ENCODE measurements at regions not wholly inside any gene's neighbourhood (a gene's known extent, or its start where the extent isn't known, plus 50 kb on each side); places are given as distances from the start of the nearest gene placed in this dataset.

DNA sequence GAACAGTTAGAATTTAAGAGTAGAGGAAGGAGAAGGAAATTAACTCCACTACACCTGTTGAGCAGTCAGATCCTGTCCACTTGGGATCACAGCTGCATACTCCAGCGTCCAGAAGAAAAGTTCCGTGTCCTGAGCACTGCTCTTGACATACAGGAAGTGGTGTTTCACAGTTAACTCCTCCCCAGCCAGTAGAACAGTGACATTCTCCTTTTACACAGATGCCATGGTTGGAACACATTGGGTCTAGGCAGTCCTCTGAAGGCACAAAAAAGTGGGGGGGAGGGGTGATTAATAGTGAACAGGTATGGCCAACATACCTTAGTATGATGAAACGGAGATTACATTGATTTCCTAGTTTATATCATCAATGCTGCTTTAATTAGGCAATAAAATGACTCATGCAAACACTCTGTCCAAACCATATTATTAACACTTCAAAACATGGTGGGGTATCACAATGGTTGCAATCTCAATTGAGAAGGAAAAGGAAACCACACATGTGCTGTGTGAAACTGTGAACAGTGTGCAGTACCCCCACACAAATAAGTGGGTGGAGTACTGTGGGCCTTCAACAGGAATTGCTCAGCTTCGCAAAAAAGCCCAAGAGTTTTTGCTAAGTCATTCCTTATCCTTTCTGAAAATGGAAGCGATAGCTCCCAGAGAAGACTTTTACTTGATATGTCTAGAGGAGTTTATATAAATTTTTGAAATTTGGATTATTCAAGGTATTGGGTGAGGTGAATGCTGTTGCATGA, 295.6 kb downstream of the SH2D1A start (continued):
- TF ChIP-seq, protein P1, sequence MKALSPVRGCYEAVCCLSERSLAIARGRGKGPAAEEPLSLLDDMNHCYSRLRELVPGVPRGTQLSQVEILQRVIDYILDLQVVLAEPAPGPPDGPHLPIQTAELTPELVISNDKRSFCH (CRISPR knock-in tag; IDR thresholded peaks at IDR 0.05) = no peak
- TF ChIP-seq, protein P1 (tag; IDR thresholded peaks at IDR 0.05) = no peak
- no peak for TF ChIP-seq ZNF133 (CRISPR knock-in tag; IDR thresholded peaks at IDR 0.05)
- TF ChIP-seq, protein P2, sequence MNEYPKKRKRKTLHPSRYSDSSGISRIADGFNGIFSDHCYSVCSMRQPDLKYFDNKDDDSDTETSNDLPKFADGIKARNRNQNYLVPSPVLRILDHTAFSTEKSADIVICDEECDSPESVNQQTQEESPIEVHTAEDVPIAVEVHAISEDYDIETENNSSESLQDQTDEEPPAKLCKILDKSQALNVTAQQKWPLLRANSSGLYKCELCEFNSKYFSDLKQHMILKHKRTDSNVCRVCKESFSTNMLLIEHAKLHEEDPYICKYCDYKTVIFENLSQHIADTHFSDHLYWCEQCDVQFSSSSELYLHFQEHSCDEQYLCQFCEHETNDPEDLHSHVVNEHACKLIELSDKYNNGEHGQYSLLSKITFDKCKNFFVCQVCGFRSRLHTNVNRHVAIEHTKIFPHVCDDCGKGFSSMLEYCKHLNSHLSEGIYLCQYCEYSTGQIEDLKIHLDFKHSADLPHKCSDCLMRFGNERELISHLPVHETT (CRISPR knock-in tag; conservative IDR thresholded peaks at IDR 0.05 in 1 of 2, IDR thresholded peaks at IDR 0.05 in 1 of 2) = no peak
- TF ChIP-seq, protein P3, sequence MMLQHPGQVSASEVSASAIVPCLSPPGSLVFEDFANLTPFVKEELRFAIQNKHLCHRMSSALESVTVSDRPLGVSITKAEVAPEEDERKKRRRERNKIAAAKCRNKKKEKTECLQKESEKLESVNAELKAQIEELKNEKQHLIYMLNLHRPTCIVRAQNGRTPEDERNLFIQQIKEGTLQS (IDR thresholded peaks at IDR 0.05) = 0 out of 2 replicates have a peak, but pooled peaks have one; percentile 41
- TF ChIP-seq, protein P3 (CRISPR knock-in tag; conservative IDR thresholded peaks at IDR 0.05) = no peak
- TF ChIP-seq, protein P4, sequence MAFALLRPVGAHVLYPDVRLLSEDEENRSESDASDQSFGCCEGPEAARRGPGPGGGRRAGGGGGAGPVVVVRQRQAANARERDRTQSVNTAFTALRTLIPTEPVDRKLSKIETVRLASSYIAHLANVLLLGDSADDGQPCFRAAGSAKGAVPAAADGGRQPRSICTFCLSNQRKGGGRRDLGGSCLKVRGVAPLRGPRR (CRISPR knock-in tag; IDR thresholded peaks at IDR 0.05) = no peak
- TF ChIP-seq BCOR (IDR thresholded peaks at IDR 0.05) = no peak
- TF ChIP-seq ZNF785 (CRISPR knock-in tag; IDR thresholded peaks at IDR 0.05) = no peak

Measured in K562 (cell line).